ENCODE measurements at regions not wholly inside any gene's neighbourhood (a gene's known extent, or its start where the extent isn't known, plus 50 kb on each side); places are given as distances from the start of the nearest gene placed in this dataset.

- H3K27me3 Mint-ChIP-seq (ENCODE audit: low read depth), result no peaks in the 10 kb centered on the region
- no peaks in the 10 kb centered on the region for H3K4me1 Mint-ChIP-seq
- H3K36me3 Mint-ChIP-seq (ENCODE audit: low read depth), result no peaks in the 10 kb centered on the region
- TF ChIP-seq CTCF (conservative IDR thresholded peaks at IDR 0.05), result no peak
- no peak overlapping the region for H3K27ac Mint-ChIP-seq (ENCODE audit: unreplicated experiment)
- H3K4me3 Mint-ChIP-seq, result no peak overlapping the region
- H3K9me3 Mint-ChIP-seq, result no peaks in the 10 kb centered on the region
- DNase-seq (ENCODE audit: low read depth, low spot score), result no peak
Observed at GRCh38 chr10:90326498-90327267, 531.2 kb downstream of the HTR7 start.

- Mint-ChIP-seq H3K9me3 (no peaks in the 10 kb centered on the region), H3K27ac (ENCODE audit: unreplicated experiment) (no peak overlapping the region), H3K4me3 (no peak overlapping the region), H3K36me3 (ENCODE audit: low read depth) (no peaks in the 10 kb centered on the region), H3K27me3 (ENCODE audit: low read depth) (peaks cover 3% of the 10 kb centered on the region), H3K4me1 (no peaks in the 10 kb centered on the region)
- no peak for TF ChIP-seq CTCF (conservative IDR thresholded peaks at IDR 0.05)
- no peak for DNase-seq (ENCODE audit: low read depth, low spot score)
Observed at GRCh38 chr10:90327611-90328010, 530.2 kb downstream of the HTR7 start.

- Mint-ChIP-seq H3K36me3 (ENCODE audit: low read depth) (no peaks in the 10 kb centered on the region), H3K27ac (ENCODE audit: unreplicated experiment) (no peak overlapping the region), H3K9me3 (no peaks in the 10 kb centered on the region), H3K4me3 (no peak overlapping the region), H3K4me1 (no peaks in the 10 kb centered on the region), H3K27me3 (ENCODE audit: low read depth) (peaks cover 3% of the 10 kb centered on the region)
- TF ChIP-seq CTCF (conservative IDR thresholded peaks at IDR 0.05), result no peak
- no peak for DNase-seq (ENCODE audit: low read depth, low spot score)
Observed at GRCh38 chr10:90328459-90328858, 529.4 kb downstream of the HTR7 start.

GRCh38 chr10:90328896-90329295 lies 528.9 kb downstream of the HTR7 start:
- H3K4me3 Mint-ChIP-seq, result no peak overlapping the region
- peaks cover 3% of the 10 kb centered on the region for H3K27me3 Mint-ChIP-seq (ENCODE audit: low read depth)
- no peaks in the 10 kb centered on the region for H3K36me3 Mint-ChIP-seq (ENCODE audit: low read depth)
- no peaks in the 10 kb centered on the region for H3K9me3 Mint-ChIP-seq
- no peak for TF ChIP-seq CTCF (conservative IDR thresholded peaks at IDR 0.05)
- no peak for DNase-seq (ENCODE audit: low read depth, low spot score)
- no peaks in the 10 kb centered on the region for H3K4me1 Mint-ChIP-seq
- no peak overlapping the region for H3K27ac Mint-ChIP-seq (ENCODE audit: unreplicated experiment)

- no peak overlapping the region for H3K4me3 Mint-ChIP-seq
- no peaks in the 10 kb centered on the region for H3K4me1 Mint-ChIP-seq
- H3K36me3 Mint-ChIP-seq (ENCODE audit: low read depth), result no peaks in the 10 kb centered on the region
- TF ChIP-seq CTCF (conservative IDR thresholded peaks at IDR 0.05), result no peak
- H3K9me3 Mint-ChIP-seq, result no peaks in the 10 kb centered on the region
- no peak for DNase-seq (ENCODE audit: low read depth, low spot score)
- no peak overlapping the region for H3K27ac Mint-ChIP-seq (ENCODE audit: unreplicated experiment)
- H3K27me3 Mint-ChIP-seq (ENCODE audit: low read depth), result peaks cover 1% of the 10 kb centered on the region
Observed at GRCh38 chr10:90337316-90337715, 520.5 kb downstream of the HTR7 start.

All from neural crest cell (in vitro differentiated cells).